Body of pancreas (tissue), 4 donors: ENCODE measurements at regions not wholly inside any gene's neighbourhood (a gene's known extent, or its start where the extent isn't known, plus 50 kb on each side); places are given as distances from the start of the nearest gene placed in this dataset.

ENCODE experiments used
- ATAC-seq: fragments of 150-250 bp; one replicate; pipeline ENCODE4 v1.9.1; 2016
- DNase-seq, 4 donors: peaks; one replicate each; pipeline ENCODE4 v3.0.0-alpha.2; 2019
- H3K27ac ChIP-seq, 4 donors: fragments of 200-600 bp; sonication (generic); 1 replicate in 3 of 4; 2 replicates in 1 of 4; pipeline versions ENCODE4 v1.5.1 to v1.6.1; 2016 to 2019; ENCODE audit warnings: mild to moderate bottlenecking in 1 of 4, mixed read lengths in 1 of 4, moderate library complexity in 1 of 4
- H3K27me3 ChIP-seq, 2 donors: fragments of 200-600 bp; sonication (generic); one replicate each; pipeline ENCODE4 v1.6.0; 2016; ENCODE audit warnings: mild to moderate bottlenecking in 1 of 2
- H3K36me3 ChIP-seq, 2 donors: fragments of 200-600 bp; sonication (generic); replicated peaks in 1 of 2; 2 replicates each; pipeline ENCODE4 v1.5.1; 2016; ENCODE audit warnings: low read depth in 2 of 2; ENCODE audit not compliant: insufficient read depth in 1 of 2
- H3K4me1 ChIP-seq: fragments of 200-600 bp; sonication (generic); one replicate; pipeline ENCODE4 v1.6.0; 2016
- H3K4me3 ChIP-seq, 2 donors: fragments of 200-600 bp; sonication (generic); 1 replicate in 1 of 2; 2 replicates in 1 of 2; pipeline ENCODE4 v1.5.1; 2016 to 2019
- H3K9me3 ChIP-seq, 3 donors: fragments of 200-600 bp; sonication (generic); 1 replicate in 2 of 3; 2 replicates in 1 of 3; pipeline ENCODE4 v1.5.1; 2016
- CTCF ChIP-seq, 7 experiments: fragments of 450-650 bp in 4 of 7; fragments of 200-600 bp in 3 of 7; sonication (generic) in 3 of 7; IDR thresholded peaks; one replicate each; pipeline ENCODE4 v1.5.1; 2016 to 2019; ENCODE audit warnings: antibody characterized with exemption in 7 of 7
- POLR2A ChIP-seq, 3 donors: fragments of 450-650 bp; IDR thresholded peaks; one replicate each; pipeline ENCODE4 v1.6.1; 2016; ENCODE audit warnings: antibody characterized with exemption in 3 of 3, mild to moderate bottlenecking in 2 of 3
- WGBS, 2 donors: methylation state at CpG; one replicate each; pipeline ENCODE4 v1.1.5; 2017; 5-methylcytosine and 5-hydroxymethylcytosine counted together
- intact Hi-C: fragments of 100-400 bp; cut with DNase I; formaldehyde crosslinking; loops from one replicate; pipeline ENCODE4 v1.15.1; 2023

- no peak for DNase-seq
- H3K27me3 ChIP-seq: no peaks in the 10 kb centered on the region
- no peaks in the 10 kb centered on the region for H3K4me1 ChIP-seq
- H3K27ac ChIP-seq: no peak overlapping the region
- intact Hi-C loops: no loop called here
- H3K36me3 ChIP-seq: no peaks in the 10 kb centered on the region
- WGBS, 2 donors: 55 to 64% methylated on average over 15 of the region's 15 CpGs
- TF ChIP-seq CTCF (IDR thresholded peaks at IDR 0.05): no peak
- no peak for ATAC-seq
- no peak overlapping the region for H3K4me3 ChIP-seq
- H3K9me3 ChIP-seq: no peaks in the 10 kb centered on the region
Observed at GRCh38 chr16:73792199-73793020, 504.2 kb upstream of the PSMD7 start.

GRCh38 chr16:73781297-73781696 lies 515.3 kb upstream of the PSMD7 start:
- intact Hi-C loops: no loop called here
- WGBS, 2 donors: 47 to 69% methylated on average over 3 of the region's 3 CpGs
- TF ChIP-seq CTCF (IDR thresholded peaks at IDR 0.05): no peak
- no peak for TF ChIP-seq POLR2A (IDR thresholded peaks at IDR 0.05)
- H3K9me3 ChIP-seq: peaks cover 0 to 3% (median 0%) of the 10 kb centered on the region in 3 donors
- no peak overlapping the region for H3K4me3 ChIP-seq
- DNase-seq: no peak
- no peak overlapping the region for H3K27ac ChIP-seq
- no peaks in the 10 kb centered on the region for H3K27me3 ChIP-seq
- H3K36me3 ChIP-seq: no peaks in the 10 kb centered on the region
- no peaks in the 10 kb centered on the region for H3K4me1 ChIP-seq
- no peak for ATAC-seq

- DNase-seq (no peak), ATAC-seq (no peak)
- Histone ChIP-seq H3K27ac (no peak overlapping the region), H3K4me3 (no peak overlapping the region), H3K4me1 (no peaks in the 10 kb centered on the region), H3K27me3 (no peaks in the 10 kb centered on the region), H3K9me3 (peaks cover 0 to 3% (median 0%) of the 10 kb centered on the region in 3 donors), H3K36me3 (no peaks in the 10 kb centered on the region)
- 68 to 71% methylated on average over 5 of the region's 5 CpGs for WGBS, 2 donors
- intact Hi-C loops: no loop called here
- TF ChIP-seq CTCF (IDR thresholded peaks at IDR 0.05) (no peak), POLR2A (IDR thresholded peaks at IDR 0.05) (no peak)
Observed at GRCh38 chr16:73778887-73779286, 517.7 kb upstream of the PSMD7 start.

DNA sequence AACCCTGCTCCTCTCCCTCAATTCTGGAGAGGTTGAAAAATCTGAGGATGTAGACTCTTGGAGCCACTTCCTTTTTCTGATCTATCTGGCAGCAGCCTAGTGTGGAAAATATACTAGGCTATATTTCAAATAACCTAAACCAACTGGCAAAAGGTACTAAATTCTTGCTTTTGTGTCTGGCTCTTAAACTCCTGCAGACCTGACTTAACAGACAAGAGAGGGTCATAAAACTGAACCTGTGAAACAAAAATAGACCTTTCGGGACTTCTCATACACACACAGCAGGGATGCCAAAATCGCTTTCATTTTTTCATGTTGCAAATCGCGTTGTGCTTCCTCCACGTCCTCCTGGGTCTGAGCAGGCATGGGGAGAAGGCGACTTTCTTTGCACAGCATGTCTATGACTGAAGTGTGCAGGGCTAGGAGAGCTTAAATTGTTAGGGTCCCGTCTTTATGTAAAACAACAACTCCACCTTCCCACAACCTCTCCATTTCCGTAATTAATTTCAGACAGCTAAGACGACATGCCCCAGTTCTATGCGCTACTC lies 520.7 kb upstream of the PSMD7 start:
- H3K27me3 ChIP-seq: no peaks in the 10 kb centered on the region
- TF ChIP-seq POLR2A (IDR thresholded peaks at IDR 0.05) (no peak), CTCF (IDR thresholded peaks at IDR 0.05) (no peak)
- H3K36me3 ChIP-seq: no peaks in the 10 kb centered on the region
- ATAC-seq (no peak), DNase-seq (no peak)
- WGBS, 2 donors: 69 to 81% methylated on average over 10 of the region's 10 CpGs
- no peak overlapping the region for H3K27ac ChIP-seq
- H3K4me3 ChIP-seq: no peak overlapping the region
- no peaks in the 10 kb centered on the region for H3K9me3 ChIP-seq
- no peaks in the 10 kb centered on the region for H3K4me1 ChIP-seq
- intact Hi-C loops: no loop called here
